22Rv1 (cell line): ENCODE measurements at regions not wholly inside any gene's neighbourhood (a gene's known extent, or its start where the extent isn't known, plus 50 kb on each side); places are given as distances from the start of the nearest gene placed in this dataset.

Source experiments
- H3K27ac ChIP-seq: fragments of 450-650 bp; 2 replicates; pipeline ENCODE4 v1.5.1; 2017
- ZFX ChIP-seq: fragments of 450-650 bp; IDR thresholded peaks from 2 replicates; pipeline ENCODE4 v1.6.1; 2017; ENCODE audit warnings: antibody characterized with exemption, borderline replicate concordance
- TF ChIP-seq, protein P1 (sequence below): fragments of 450-650 bp; IDR thresholded peaks from 2 replicates; pipeline ENCODE4 v1.5.1; 2017; ENCODE audit warnings: mild to moderate bottlenecking

DNA sequence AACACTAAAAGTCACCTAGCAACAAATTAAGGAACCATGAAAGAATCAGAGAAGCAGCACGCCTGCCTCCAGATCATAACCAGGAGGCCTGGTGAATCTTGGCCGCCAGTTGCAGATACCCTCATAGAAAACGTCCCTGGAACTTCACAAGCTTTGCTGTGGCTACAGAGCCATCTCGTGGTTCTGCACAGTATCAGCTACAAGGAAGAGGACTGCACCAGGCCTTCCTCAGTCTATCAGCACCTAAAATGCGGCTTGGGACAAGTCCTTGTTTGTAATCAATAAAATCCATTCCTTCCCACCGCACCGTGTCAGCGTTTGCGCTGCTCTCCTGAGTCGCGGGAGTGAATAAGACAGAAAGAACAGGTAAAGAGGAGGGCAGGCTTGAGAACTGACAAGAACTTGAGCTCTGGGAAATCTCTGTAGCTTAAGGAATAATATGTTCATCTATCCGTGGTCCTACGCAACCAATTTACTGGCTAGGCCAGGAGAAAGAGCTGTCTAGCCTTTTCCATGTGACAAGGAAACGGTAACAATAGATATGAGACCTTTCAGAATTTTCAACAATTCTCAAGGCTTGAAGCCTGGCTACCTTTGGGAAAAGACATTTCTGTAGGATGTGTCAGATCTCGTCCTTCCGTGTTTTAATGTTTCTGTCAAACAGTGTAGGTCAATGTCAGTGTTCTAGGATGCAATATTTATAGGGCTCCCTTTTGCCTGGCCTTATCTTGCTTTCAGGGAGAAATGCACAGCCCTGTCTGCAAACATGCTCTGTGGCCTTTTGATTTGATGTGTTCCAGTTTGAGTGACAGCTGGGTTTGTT, 128.5 kb upstream of the RAB12 start:
- no peak overlapping the region for H3K27ac ChIP-seq
- TF ChIP-seq, protein P1, sequence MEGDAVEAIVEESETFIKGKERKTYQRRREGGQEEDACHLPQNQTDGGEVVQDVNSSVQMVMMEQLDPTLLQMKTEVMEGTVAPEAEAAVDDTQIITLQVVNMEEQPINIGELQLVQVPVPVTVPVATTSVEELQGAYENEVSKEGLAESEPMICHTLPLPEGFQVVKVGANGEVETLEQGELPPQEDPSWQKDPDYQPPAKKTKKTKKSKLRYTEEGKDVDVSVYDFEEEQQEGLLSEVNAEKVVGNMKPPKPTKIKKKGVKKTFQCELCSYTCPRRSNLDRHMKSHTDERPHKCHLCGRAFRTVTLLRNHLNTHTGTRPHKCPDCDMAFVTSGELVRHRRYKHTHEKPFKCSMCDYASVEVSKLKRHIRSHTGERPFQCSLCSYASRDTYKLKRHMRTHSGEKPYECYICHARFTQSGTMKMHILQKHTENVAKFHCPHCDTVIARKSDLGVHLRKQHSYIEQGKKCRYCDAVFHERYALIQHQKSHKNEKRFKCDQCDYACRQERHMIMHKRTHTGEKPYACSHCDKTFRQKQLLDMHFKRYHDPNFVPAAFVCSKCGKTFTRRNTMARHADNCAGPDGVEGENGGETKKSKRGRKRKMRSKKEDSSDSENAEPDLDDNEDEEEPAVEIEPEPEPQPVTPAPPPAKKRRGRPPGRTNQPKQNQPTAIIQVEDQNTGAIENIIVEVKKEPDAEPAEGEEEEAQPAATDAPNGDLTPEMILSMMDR, result peak; percentile 42
- TF ChIP-seq ZFX, result no peak

DNA sequence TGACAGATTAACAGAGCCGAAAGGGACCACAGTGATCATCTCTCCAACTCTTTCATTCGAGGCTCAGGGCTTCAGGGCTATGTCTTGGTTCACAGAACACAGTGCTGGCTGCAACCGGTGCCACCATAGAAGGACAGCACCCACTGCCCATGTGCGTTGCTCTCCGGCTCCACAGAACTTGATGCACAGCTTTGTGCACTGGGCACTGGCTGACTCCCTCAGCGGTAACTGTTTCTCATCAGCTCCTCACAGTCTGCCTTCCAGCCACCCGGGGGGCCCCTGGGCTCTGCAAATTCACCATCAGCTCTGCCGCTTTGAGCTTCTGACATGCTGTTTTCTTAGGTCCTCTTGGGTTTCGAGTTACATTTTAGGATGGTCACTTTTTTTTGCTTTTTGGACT, 124.3 kb upstream of the RAB12 start:
- no peak overlapping the region for H3K27ac ChIP-seq
- TF ChIP-seq, protein P1, result no peak
- no peak for TF ChIP-seq ZFX

DNA sequence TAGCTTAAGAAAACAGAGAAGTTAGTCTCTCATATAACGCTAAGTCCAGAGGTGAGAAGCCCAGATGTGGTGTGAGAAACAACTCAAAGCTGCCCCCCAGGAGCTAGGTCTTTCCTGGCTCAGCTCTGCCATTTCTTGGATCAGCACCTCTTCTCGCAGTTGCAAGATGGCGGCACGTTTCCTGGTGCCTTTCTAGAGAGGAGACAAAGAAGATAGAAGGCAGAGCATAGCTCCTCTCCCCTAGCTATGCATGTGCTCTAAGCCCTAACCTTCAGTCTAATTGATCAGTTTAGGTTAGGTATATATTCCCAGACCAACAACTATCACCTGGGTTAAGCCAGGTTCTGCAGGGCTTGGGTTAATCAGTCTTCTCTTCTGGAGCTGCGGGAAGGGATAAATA, 119.5 kb upstream of the RAB12 start:
- no peak overlapping the region for H3K27ac ChIP-seq
- TF ChIP-seq ZFX, result no peak
- TF ChIP-seq, protein P1, result no peak

DNA sequence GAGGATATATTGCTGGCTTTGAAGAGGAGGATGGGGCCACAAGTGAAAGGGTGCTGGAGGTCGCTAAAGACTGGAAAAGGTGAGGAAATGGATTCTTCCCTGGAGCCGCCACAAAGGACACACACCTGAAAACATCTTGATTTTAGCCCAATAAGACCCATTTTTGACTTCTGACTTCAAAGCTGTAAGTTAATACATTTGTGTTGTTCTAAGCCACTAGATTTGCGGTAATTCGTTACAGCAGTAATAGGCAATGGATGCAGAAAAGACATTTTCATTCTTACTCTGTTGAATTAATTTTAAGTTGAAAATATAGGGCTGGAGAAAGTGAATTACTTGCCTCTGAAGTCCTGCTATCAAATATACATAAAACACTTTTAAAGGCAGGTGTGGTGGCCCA, 117.7 kb upstream of the RAB12 start:
- no peak for TF ChIP-seq ZFX
- TF ChIP-seq, protein P1, result no peak
- H3K27ac ChIP-seq, result no peak overlapping the region

DNA sequence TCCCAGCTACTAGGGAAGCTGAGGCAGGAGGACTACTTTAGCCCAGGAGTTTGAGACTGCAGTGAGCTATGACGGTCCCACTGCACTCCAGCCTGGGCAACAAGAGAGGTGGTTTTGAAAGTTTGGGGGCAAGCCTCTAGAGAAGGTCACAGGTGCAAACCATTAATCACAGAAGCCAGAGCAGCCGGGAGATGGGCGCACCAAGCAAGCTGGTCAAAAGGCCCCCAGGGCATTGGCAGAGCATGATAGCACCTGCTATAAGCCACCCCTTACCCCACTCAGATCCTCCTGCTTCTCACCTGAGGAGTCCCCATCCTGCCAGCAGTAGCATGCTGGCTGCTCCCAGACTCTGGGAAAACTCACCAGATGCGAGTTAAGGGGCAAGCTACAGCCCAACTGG, 116.1 kb upstream of the RAB12 start:
- TF ChIP-seq ZFX, result no peak
- TF ChIP-seq, protein P1, result no peak
- H3K27ac ChIP-seq, result no peak overlapping the region

DNA sequence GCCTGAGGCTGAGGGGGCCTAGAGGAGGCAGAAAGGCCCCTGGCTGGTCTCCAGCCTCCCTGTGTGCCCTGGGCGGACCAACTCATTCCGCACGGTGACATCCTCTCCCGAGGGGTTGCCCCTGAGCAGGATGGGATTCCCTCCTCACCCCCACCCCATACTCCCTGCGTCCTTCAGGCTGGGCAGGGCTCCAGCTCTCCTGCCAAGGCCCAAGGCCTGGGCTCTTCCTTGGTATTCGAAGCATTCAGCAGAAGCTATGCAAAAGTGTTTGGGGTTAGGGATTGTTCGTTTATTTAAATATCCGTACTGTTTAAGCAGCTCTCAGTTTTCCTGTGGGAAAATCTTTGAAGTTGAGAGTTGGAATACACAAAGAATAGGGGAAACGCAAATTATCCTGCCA, 113.1 kb upstream of the RAB12 start:
- H3K27ac ChIP-seq, result no peak overlapping the region
- TF ChIP-seq, protein P1, result no peak
- no peak for TF ChIP-seq ZFX

DNA sequence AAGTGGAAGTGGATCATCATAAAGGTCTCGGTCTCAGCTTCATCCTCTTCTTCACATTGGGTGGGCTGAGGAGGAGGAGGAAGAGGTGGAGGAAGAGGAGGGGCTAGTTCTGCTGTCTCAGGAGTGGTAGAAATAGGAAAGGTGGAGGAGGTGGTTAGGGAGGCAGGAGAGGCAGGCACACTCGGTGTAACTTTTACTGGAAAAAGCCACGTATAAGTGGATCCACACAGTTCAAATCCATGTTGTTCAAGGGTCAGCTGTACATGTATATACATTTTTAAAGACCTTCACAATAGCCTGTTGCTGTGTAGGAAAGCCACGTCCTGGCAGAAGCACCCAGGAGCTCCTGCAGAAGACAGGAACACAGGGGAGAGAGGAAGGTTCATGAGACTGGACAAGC, 110.3 kb upstream of the RAB12 start:
- H3K27ac ChIP-seq, result no peak overlapping the region

More for the DNA sequence above, 110.3 kb upstream of the RAB12 start:
- no peak for TF ChIP-seq ZFX
- TF ChIP-seq, protein P1, result no peak
